ENCODE measurements at regions not wholly inside any gene's neighbourhood (a gene's known extent, or its start where the extent isn't known, plus 50 kb on each side); places are given as distances from the start of the nearest gene placed in this dataset.

GRCh38 chr19:31068268-31068667 is 281.0 kb downstream of the TSHZ3 start:
- no peaks in the 10 kb centered on the region for H3K9me3 ChIP-seq (ENCODE audit: control insufficient read depth, low read depth, low read length)
- H3K79me2 ChIP-seq (ENCODE audit: insufficient read depth, low read length) = no peaks in the 10 kb centered on the region
- no peak overlapping the region for H3K23ac ChIP-seq (ENCODE audit: insufficient read length, low read depth, low read length)
- no peaks in the 10 kb centered on the region; the same call in 1 of the 2 replicates for H3K4me1 ChIP-seq (ENCODE audit: insufficient read depth, low read length)
- H3K27me3 ChIP-seq (ENCODE audit: insufficient read depth, low read length) = no peaks in the 10 kb centered on the region
- no peak overlapping the region for H3K9ac ChIP-seq (ENCODE audit: extremely low read depth, insufficient read length, low read length)
- H3K4me3 Mint-ChIP-seq = no peak overlapping the region
- no peak overlapping the region for H2BK12ac ChIP-seq (ENCODE audit: insufficient read length, low read depth, low read length)
- H3K27ac ChIP-seq (ENCODE audit: insufficient read length, low read depth, low read length) = no peak overlapping the region
- no peak overlapping the region for H2BK120ac ChIP-seq (ENCODE audit: low read depth, low read length, poor library complexity, severe bottlenecking)
- no peak overlapping the region for H4K91ac ChIP-seq (ENCODE audit: insufficient read length, low read depth, low read length)
- no peak for DNase-seq
- peaks cover 0 to 3% of the 10 kb centered on the region in 2 experiments; a peak in 1 of 5 replicates for H3K9me3 Mint-ChIP-seq
- H3K4me1 Mint-ChIP-seq = peaks cover 7 to 18% of the 10 kb centered on the region in 2 experiments; a peak in 3 of 4 replicates
- H3K4ac ChIP-seq (ENCODE audit: low read depth, low read length) = no peak overlapping the region
- H3K14ac ChIP-seq (ENCODE audit: insufficient read depth, low read length) = no peak overlapping the region
- no peak overlapping the region for H4K5ac ChIP-seq (ENCODE audit: insufficient read length, low read depth, low read length)
- no peaks in the 10 kb centered on the region for H3K79me1 ChIP-seq (ENCODE audit: insufficient read depth, low read depth, low read length, poor library complexity, severe bottlenecking)
- H3K56ac ChIP-seq (ENCODE audit: insufficient read length, low read depth, low read length) = no peak overlapping the region
- H2BK20ac ChIP-seq (ENCODE audit: low read depth, low read length, poor library complexity, severe bottlenecking) = no peak overlapping the region
- H3K27ac Mint-ChIP-seq = no peak overlapping the region
- no peaks in the 10 kb centered on the region for H3K23me2 ChIP-seq (ENCODE audit: insufficient read length, low read depth, low read length, poor library complexity, severe bottlenecking)
- H3K36me3 Mint-ChIP-seq (ENCODE audit: insufficient read depth in 1 of 3, low read depth in 3 of 3) = no peaks in the 10 kb centered on the region; a peak in 1 of 7 replicates
- H4K8ac ChIP-seq (replicated peaks; ENCODE audit: insufficient read length, low read depth, low read length) = no peak overlapping the region
- no peaks in the 10 kb centered on the region; the same call in 1 of the 2 replicates for H3K27me3 Mint-ChIP-seq (ENCODE audit: low read depth)
- H4K20me1 ChIP-seq (ENCODE audit: control insufficient read depth, insufficient read depth, insufficient read length) = no peaks in the 10 kb centered on the region
- no peak overlapping the region for H2BK5ac ChIP-seq (ENCODE audit: insufficient read length, low read length)
- TF ChIP-seq, protein P1, sequence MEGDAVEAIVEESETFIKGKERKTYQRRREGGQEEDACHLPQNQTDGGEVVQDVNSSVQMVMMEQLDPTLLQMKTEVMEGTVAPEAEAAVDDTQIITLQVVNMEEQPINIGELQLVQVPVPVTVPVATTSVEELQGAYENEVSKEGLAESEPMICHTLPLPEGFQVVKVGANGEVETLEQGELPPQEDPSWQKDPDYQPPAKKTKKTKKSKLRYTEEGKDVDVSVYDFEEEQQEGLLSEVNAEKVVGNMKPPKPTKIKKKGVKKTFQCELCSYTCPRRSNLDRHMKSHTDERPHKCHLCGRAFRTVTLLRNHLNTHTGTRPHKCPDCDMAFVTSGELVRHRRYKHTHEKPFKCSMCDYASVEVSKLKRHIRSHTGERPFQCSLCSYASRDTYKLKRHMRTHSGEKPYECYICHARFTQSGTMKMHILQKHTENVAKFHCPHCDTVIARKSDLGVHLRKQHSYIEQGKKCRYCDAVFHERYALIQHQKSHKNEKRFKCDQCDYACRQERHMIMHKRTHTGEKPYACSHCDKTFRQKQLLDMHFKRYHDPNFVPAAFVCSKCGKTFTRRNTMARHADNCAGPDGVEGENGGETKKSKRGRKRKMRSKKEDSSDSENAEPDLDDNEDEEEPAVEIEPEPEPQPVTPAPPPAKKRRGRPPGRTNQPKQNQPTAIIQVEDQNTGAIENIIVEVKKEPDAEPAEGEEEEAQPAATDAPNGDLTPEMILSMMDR (conservative IDR thresholded peaks at IDR 0.05) = no peak
- H2AK5ac ChIP-seq (ENCODE audit: insufficient read length, low read length) = no peak overlapping the region
- H3K4me2 ChIP-seq (ENCODE audit: insufficient read depth, insufficient read length, low read length) = no peak overlapping the region
- WGBS (ENCODE audit: extremely low coverage, insufficient read length, low lambda C conversion rate) = no CpG with 5 or more reads among the region's 6 CpGs
- H2AFZ ChIP-seq (ENCODE audit: low read length) = no peak overlapping the region
- no peak overlapping the region for H2BK15ac ChIP-seq (ENCODE audit: low read depth, low read length)
- no peak overlapping the region for H3K18ac ChIP-seq (ENCODE audit: insufficient read length, low read depth, low read length)
- no peak overlapping the region for H3T11ph ChIP-seq (ENCODE audit: low read length)

All from H9 (cell line).